ENCODE measurements at regions not wholly inside any gene's neighbourhood (a gene's known extent, or its start where the extent isn't known, plus 50 kb on each side); places are given as distances from the start of the nearest gene placed in this dataset.

- Histone ChIP-seq H3K4me1 (ENCODE audit: insufficient read depth, low read length, severe bottlenecking) (no peaks in the 10 kb centered on the region), H3K27me3 (ENCODE audit: insufficient read depth, low read length) (no peaks in the 10 kb centered on the region), H3K27ac (ENCODE audit: low read depth, low read length, poor library complexity, severe bottlenecking) (no peak overlapping the region), H3K4me2 (ENCODE audit: low read length) (no peak overlapping the region), H3K9me3 (ENCODE audit: low read length) (no peaks in the 10 kb centered on the region), H3F3A (ENCODE audit: insufficient read depth, low read length) (no peaks in the 10 kb centered on the region), H2AFZ (ENCODE audit: low read length) (no peak overlapping the region), H3K9me2 (ENCODE audit: low read depth, low read length) (no peaks in the 10 kb centered on the region), H3K36me3 (ENCODE audit: insufficient read depth, low read length) (no peaks in the 10 kb centered on the region), H3K79me2 (ENCODE audit: insufficient read depth, low read length) (no peaks in the 10 kb centered on the region), H4K20me1 (ENCODE audit: insufficient read depth, low read length) (no peaks in the 10 kb centered on the region), H3K9ac (ENCODE audit: low read length) (no peak overlapping the region), H3K4me3 (ENCODE audit: low read depth, low read length, poor library complexity, severe bottlenecking) (no peak overlapping the region)
- TF ChIP-seq EZH2 (IDR thresholded peaks at IDR 0.05; ENCODE audit: borderline replicate concordance, low read length) (no peak), CTCF (IDR thresholded peaks at IDR 0.05; ENCODE audit: low read length) (no peak)
Measured at GRCh38 chr2:67560771-67561456, 163.8 kb downstream of the ETAA1 start.

- Histone ChIP-seq H3K9me2 (ENCODE audit: low read depth, low read length) (no peaks in the 10 kb centered on the region), H3K27me3 (ENCODE audit: insufficient read depth, low read length) (no peaks in the 10 kb centered on the region), H3K9me3 (ENCODE audit: low read length) (no peaks in the 10 kb centered on the region), H3K27ac (ENCODE audit: low read depth, low read length, poor library complexity, severe bottlenecking) (no peak overlapping the region), H4K20me1 (ENCODE audit: insufficient read depth, low read length) (no peaks in the 10 kb centered on the region), H3K36me3 (ENCODE audit: insufficient read depth, low read length) (no peaks in the 10 kb centered on the region), H2AFZ (ENCODE audit: low read length) (no peak overlapping the region), H3K4me1 (ENCODE audit: insufficient read depth, low read length, severe bottlenecking) (no peaks in the 10 kb centered on the region), H3K4me3 (ENCODE audit: low read depth, low read length, poor library complexity, severe bottlenecking) (no peak overlapping the region), H3K79me2 (ENCODE audit: insufficient read depth, low read length) (no peaks in the 10 kb centered on the region), H3K9ac (ENCODE audit: low read length) (no peak overlapping the region), H3F3A (ENCODE audit: insufficient read depth, low read length) (no peaks in the 10 kb centered on the region), H3K4me2 (ENCODE audit: low read length) (no peak overlapping the region)
- TF ChIP-seq CTCF (IDR thresholded peaks at IDR 0.05; ENCODE audit: low read length) (no peak), EZH2 (IDR thresholded peaks at IDR 0.05; ENCODE audit: borderline replicate concordance, low read length) (no peak)
Measured at GRCh38 chr2:67561457-67561965, 164.4 kb downstream of the ETAA1 start.

- H3K79me2 ChIP-seq (ENCODE audit: insufficient read depth, low read length), result no peaks in the 10 kb centered on the region
- H2AFZ ChIP-seq (ENCODE audit: low read length), result no peak overlapping the region
- H3F3A ChIP-seq (ENCODE audit: insufficient read depth, low read length), result no peaks in the 10 kb centered on the region
- no peak overlapping the region for H3K27ac ChIP-seq (ENCODE audit: low read depth, low read length, poor library complexity, severe bottlenecking)
- H3K9me3 ChIP-seq (ENCODE audit: low read length), result no peaks in the 10 kb centered on the region
- no peak overlapping the region for H3K9ac ChIP-seq (ENCODE audit: low read length)
- no peak overlapping the region for H3K4me2 ChIP-seq (ENCODE audit: low read length)
- no peaks in the 10 kb centered on the region for H3K4me1 ChIP-seq (ENCODE audit: insufficient read depth, low read length, severe bottlenecking)
- H3K27me3 ChIP-seq (ENCODE audit: insufficient read depth, low read length), result no peaks in the 10 kb centered on the region
- no peaks in the 10 kb centered on the region for H3K9me2 ChIP-seq (ENCODE audit: low read depth, low read length)
- no peaks in the 10 kb centered on the region for H3K36me3 ChIP-seq (ENCODE audit: insufficient read depth, low read length)
- no peak overlapping the region for H3K4me3 ChIP-seq (ENCODE audit: low read depth, low read length, poor library complexity, severe bottlenecking)
- no peaks in the 10 kb centered on the region for H4K20me1 ChIP-seq (ENCODE audit: insufficient read depth, low read length)
- TF ChIP-seq EZH2 (IDR thresholded peaks at IDR 0.05; ENCODE audit: borderline replicate concordance, low read length), result no peak
Measured at GRCh38 chr2:67564076-67564475, 166.9 kb downstream of the ETAA1 start.

GRCh38 chr2:67564626-67565025 lies 167.5 kb downstream of the ETAA1 start:
- Histone ChIP-seq H3K9me3 (ENCODE audit: low read length) (no peaks in the 10 kb centered on the region), H3K27me3 (ENCODE audit: insufficient read depth, low read length) (no peaks in the 10 kb centered on the region), H3K9ac (ENCODE audit: low read length) (no peak overlapping the region), H3K79me2 (ENCODE audit: insufficient read depth, low read length) (no peaks in the 10 kb centered on the region), H3K4me3 (ENCODE audit: low read depth, low read length, poor library complexity, severe bottlenecking) (no peak overlapping the region), H4K20me1 (ENCODE audit: insufficient read depth, low read length) (no peaks in the 10 kb centered on the region), H3F3A (ENCODE audit: insufficient read depth, low read length) (no peaks in the 10 kb centered on the region), H3K9me2 (ENCODE audit: low read depth, low read length) (no peaks in the 10 kb centered on the region), H3K36me3 (ENCODE audit: insufficient read depth, low read length) (no peaks in the 10 kb centered on the region), H3K4me2 (ENCODE audit: low read length) (no peak overlapping the region), H3K4me1 (ENCODE audit: insufficient read depth, low read length, severe bottlenecking) (no peaks in the 10 kb centered on the region), H2AFZ (ENCODE audit: low read length) (no peak overlapping the region), H3K27ac (ENCODE audit: low read depth, low read length, poor library complexity, severe bottlenecking) (no peak overlapping the region)
- TF ChIP-seq CTCF (IDR thresholded peaks at IDR 0.05; ENCODE audit: low read length) (no peak), EZH2 (IDR thresholded peaks at IDR 0.05; ENCODE audit: borderline replicate concordance, low read length) (no peak)

Data from OCI-LY1 (cell line).